ENCODE measurements at regions not wholly inside any gene's neighbourhood (a gene's known extent, or its start where the extent isn't known, plus 50 kb on each side); places are given as distances from the start of the nearest gene placed in this dataset.

DNA sequence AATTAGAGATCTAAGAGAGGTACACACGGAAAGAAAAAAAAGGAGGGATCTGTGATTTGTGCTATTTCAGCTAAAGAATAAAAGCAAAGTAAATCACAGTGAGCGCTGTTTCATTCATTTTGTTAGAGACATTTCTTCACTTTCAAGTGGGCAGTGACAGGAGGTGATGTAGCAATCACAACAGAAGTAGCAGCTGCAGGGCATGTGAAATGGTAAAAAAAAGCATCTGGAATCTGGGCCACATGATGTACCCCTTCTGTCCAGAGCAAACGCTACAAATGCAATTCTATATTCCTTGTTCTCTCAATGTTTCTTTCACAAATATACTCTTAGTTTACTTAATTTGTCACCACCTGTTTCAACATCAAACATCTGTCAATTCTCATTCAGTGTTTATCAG lies 786.5 kb downstream of the LRRIQ3 start:
- H3K4me3 ChIP-seq (replicated peaks; ENCODE audit: low read depth, low read length), result no peak overlapping the region
- H3K36me3 ChIP-seq (ENCODE audit: control insufficient read depth, insufficient read depth, low read length), result no peaks in the 10 kb centered on the region
- TF ChIP-seq, protein P1, sequence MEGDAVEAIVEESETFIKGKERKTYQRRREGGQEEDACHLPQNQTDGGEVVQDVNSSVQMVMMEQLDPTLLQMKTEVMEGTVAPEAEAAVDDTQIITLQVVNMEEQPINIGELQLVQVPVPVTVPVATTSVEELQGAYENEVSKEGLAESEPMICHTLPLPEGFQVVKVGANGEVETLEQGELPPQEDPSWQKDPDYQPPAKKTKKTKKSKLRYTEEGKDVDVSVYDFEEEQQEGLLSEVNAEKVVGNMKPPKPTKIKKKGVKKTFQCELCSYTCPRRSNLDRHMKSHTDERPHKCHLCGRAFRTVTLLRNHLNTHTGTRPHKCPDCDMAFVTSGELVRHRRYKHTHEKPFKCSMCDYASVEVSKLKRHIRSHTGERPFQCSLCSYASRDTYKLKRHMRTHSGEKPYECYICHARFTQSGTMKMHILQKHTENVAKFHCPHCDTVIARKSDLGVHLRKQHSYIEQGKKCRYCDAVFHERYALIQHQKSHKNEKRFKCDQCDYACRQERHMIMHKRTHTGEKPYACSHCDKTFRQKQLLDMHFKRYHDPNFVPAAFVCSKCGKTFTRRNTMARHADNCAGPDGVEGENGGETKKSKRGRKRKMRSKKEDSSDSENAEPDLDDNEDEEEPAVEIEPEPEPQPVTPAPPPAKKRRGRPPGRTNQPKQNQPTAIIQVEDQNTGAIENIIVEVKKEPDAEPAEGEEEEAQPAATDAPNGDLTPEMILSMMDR (IDR thresholded peaks at IDR 0.05; ENCODE audit: insufficient read depth, low read length, poor library complexity, severe bottlenecking), result no peak
- H3K27me3 ChIP-seq (replicated peaks; ENCODE audit: control insufficient read depth, insufficient read depth, low read length), result no peaks in the 10 kb centered on the region
- DNase-seq (ENCODE audit: extremely low read depth, insufficient read length), result no peak

DNA sequence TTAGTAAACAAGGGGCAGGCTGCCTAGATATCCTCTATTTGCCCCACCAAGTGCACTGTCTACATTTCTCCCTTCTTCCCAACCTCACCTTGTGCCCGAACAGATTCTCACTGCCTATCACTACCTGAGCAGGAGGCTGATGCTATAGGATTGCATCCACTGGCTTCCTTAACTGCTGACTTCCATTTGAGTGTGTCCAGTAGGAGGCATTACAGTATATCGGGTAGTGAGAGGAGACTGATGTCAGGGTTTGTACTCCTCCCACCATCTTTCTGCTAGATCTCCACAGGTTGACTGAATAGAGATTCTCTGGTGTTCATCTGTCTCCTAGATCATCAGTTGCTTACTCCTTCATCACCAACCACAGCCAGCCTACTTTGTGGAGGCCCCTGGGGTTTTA lies 796.3 kb downstream of the LRRIQ3 start:
- DNase-seq (ENCODE audit: extremely low read depth, insufficient read length), result no peak
- Histone ChIP-seq H3K36me3 (ENCODE audit: control insufficient read depth, insufficient read depth, low read length) (no peaks in the 10 kb centered on the region), H3K27me3 (replicated peaks; ENCODE audit: control insufficient read depth, insufficient read depth, low read length) (no peaks in the 10 kb centered on the region), H3K4me3 (replicated peaks; ENCODE audit: low read depth, low read length) (no peak overlapping the region)
- TF ChIP-seq, protein P1 (IDR thresholded peaks at IDR 0.05; ENCODE audit: insufficient read depth, low read length, poor library complexity, severe bottlenecking), result no peak

DNA sequence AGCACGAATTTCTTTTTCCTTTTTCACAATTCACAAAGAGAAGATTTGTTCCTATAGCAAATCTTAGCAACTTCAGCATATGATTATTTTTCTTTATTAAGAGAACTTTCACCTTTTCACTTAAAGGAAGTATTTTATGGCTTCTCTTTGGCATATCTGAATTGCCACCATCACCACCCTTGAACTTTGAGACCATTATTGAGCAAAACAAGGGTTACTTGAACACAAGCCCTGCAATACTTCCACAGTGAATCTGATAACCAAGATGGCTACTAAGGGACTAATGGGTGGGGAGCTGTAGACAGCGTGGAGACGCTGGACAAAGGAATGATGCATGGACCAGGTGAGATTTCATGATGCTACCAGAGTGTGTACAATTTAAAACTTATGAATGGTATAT lies 815.0 kb downstream of the LRRIQ3 start:
- TF ChIP-seq, protein P1 (IDR thresholded peaks at IDR 0.05; ENCODE audit: insufficient read depth, low read length, poor library complexity, severe bottlenecking), result no peak
- DNase-seq (ENCODE audit: extremely low read depth, insufficient read length), result no peak
- H3K4me3 ChIP-seq (replicated peaks; ENCODE audit: low read depth, low read length), result no peak overlapping the region
- H3K27me3 ChIP-seq (replicated peaks; ENCODE audit: control insufficient read depth, insufficient read depth, low read length), result no peaks in the 10 kb centered on the region
- no peaks in the 10 kb centered on the region for H3K36me3 ChIP-seq (ENCODE audit: control insufficient read depth, insufficient read depth, low read length)

DNA sequence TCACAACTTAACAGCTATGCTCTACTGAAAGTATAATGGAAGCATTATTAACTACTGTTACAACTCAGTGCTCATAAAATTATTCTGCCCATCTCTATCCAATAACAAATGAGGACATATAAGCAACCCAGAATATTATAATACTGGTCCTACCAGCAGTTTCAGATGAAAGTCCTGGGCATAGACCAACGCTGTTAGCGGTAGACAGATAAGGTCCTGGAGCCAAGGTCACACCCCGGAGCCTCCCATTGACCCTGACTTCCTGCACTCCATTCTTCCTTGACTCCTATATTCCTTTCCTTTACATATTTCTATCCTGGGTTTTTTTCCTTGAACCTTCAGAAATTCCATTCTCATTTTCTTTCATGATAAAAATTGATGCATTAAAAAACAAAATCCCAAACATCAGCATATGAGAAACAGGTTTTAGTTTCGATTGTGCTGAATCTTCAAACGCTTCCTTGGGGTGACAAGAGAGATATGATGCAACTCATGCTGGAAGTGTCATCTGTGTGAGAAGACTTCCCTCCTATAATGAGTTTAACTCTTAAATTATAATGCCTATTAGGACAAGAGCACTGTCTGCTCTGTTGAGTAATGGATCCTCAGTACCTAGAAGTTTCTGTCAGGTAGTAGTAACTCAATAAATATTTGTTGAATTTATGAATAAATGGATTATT lies 831.1 kb downstream of the LRRIQ3 start:
- no peaks in the 10 kb centered on the region for H3K36me3 ChIP-seq (ENCODE audit: control insufficient read depth, insufficient read depth, low read length)
- TF ChIP-seq, protein P1 (IDR thresholded peaks at IDR 0.05; ENCODE audit: insufficient read depth, low read length, poor library complexity, severe bottlenecking), result no peak
- no peak for DNase-seq (ENCODE audit: extremely low read depth, insufficient read length)
- no peaks in the 10 kb centered on the region for H3K27me3 ChIP-seq (replicated peaks; ENCODE audit: control insufficient read depth, insufficient read depth, low read length)
- H3K4me3 ChIP-seq (replicated peaks; ENCODE audit: low read depth, low read length), result no peak overlapping the region

DNA sequence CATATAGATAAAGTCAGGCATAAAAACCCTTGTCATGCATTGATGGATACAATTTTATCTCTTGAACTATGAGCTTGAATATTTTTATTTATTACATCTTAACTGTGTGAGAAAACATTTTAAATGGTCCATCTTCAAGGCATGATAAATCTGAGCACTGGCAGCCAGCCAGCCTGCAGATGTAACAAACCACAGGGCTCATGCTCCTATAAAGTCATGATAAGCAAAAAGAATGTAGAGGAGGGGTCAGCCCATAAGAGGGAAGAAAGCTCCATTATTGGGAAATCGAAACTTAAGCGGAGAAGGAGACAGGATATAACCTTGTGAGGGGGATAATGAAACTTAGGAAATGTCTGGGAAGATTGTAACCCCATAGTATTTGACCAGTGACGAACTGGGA lies 839.0 kb downstream of the LRRIQ3 start:
- TF ChIP-seq, protein P1 (IDR thresholded peaks at IDR 0.05; ENCODE audit: insufficient read depth, low read length, poor library complexity, severe bottlenecking), result no peak
- DNase-seq (ENCODE audit: extremely low read depth, insufficient read length), result no peak
- Histone ChIP-seq H3K36me3 (ENCODE audit: control insufficient read depth, insufficient read depth, low read length) (no peaks in the 10 kb centered on the region), H3K27me3 (replicated peaks; ENCODE audit: control insufficient read depth, insufficient read depth, low read length) (no peaks in the 10 kb centered on the region), H3K4me3 (replicated peaks; ENCODE audit: low read depth, low read length) (no peak overlapping the region)

DNA sequence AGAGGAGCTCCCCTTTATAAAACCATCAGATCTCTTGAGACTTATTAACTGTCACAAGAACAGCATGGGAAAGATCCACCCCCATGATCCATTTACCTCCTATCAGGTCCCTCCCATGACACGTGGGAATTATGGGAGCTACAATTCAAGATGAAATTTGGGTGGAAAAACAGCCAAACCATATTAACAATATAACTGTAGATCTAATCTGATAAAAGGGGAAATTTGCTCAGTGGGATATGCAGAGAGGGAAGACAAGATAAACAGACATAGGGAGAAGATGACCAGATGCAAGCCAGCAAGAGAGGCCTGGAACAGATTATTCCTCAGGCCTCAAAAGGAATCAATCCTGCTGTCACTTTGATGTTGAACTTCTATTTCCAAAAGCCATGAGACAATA lies 841.5 kb downstream of the LRRIQ3 start:
- Histone ChIP-seq H3K4me3 (replicated peaks; ENCODE audit: low read depth, low read length) (no peak overlapping the region), H3K27me3 (replicated peaks; ENCODE audit: control insufficient read depth, insufficient read depth, low read length) (no peaks in the 10 kb centered on the region), H3K36me3 (ENCODE audit: control insufficient read depth, insufficient read depth, low read length) (no peaks in the 10 kb centered on the region)
- no peak for DNase-seq (ENCODE audit: extremely low read depth, insufficient read length)
- TF ChIP-seq, protein P1 (IDR thresholded peaks at IDR 0.05; ENCODE audit: insufficient read depth, low read length, poor library complexity, severe bottlenecking), result no peak
